MM.1S (cell line): ENCODE measurements at regions not wholly inside any gene's neighbourhood (a gene's known extent, or its start where the extent isn't known, plus 50 kb on each side); places are given as distances from the start of the nearest gene placed in this dataset.
A peak's percentile ranks its signal among the peaks of the same experiment; 100 is the strongest.
"Not testable (repeated sequence)": the region's sequence is repeated elsewhere in the genome, so short reads cannot be mapped to it uniquely, and the experiment has no call there.

Source experiments
- DNase-seq: peaks from one replicate; pipeline ENCODE4 v3.0.0-alpha.2; 2015
- H2AFZ ChIP-seq: fragments of 300-600 bp; sonication (generic); 2 replicates; pipeline ENCODE4 v1.6.0; 2016; ENCODE audit warnings: antibody characterized with exemption, low read length
- H3F3A ChIP-seq: fragments of 300-600 bp; sonication (generic); 2 replicates; pipeline ENCODE4 v1.6.1; 2016; ENCODE audit warnings: mild to moderate bottlenecking, antibody characterized with exemption, low read length, moderate library complexity, mixed read lengths; ENCODE audit not compliant: insufficient read depth
- H3K27ac ChIP-seq: fragments of 300-600 bp; sonication (generic); 2 replicates; pipeline ENCODE4 v1.5.1; 2016; ENCODE audit warnings: mild to moderate bottlenecking, low read length
- H3K27me3 ChIP-seq: fragments of 300-600 bp; sonication (generic); replicated peaks from 2 replicates; pipeline ENCODE4 v1.6.0; 2016; ENCODE audit warnings: low read length; ENCODE audit not compliant: insufficient read depth
- H3K36me3 ChIP-seq: fragments of 300-600 bp; sonication (generic); replicated peaks from 2 replicates; pipeline ENCODE4 v1.6.1; 2016; ENCODE audit warnings: mild to moderate bottlenecking, low read length, mixed read lengths; ENCODE audit not compliant: insufficient read depth
- H3K4me1 ChIP-seq: fragments of 300-600 bp; sonication (generic); 2 replicates; pipeline ENCODE4 v1.6.1; 2016; ENCODE audit warnings: low read length, mixed read lengths
- H3K4me2 ChIP-seq: fragments of 300-600 bp; sonication (generic); 2 replicates; pipeline ENCODE4 v1.6.0; 2016; ENCODE audit warnings: low read depth, low read length
- H3K4me3 ChIP-seq: fragments of 300-600 bp; sonication (generic); 2 replicates; pipeline ENCODE4 v1.5.1; 2016; ENCODE audit warnings: low read length, mixed read lengths
- H3K79me2 ChIP-seq: fragments of 300-600 bp; sonication (generic); 2 replicates; pipeline ENCODE4 v1.6.1; 2016; ENCODE audit warnings: mixed run types, low read length, mixed read lengths
- H3K9ac ChIP-seq: fragments of 300-600 bp; sonication (generic); 2 replicates; pipeline ENCODE4 v1.6.1; 2016; ENCODE audit warnings: low read length, mixed read lengths
- H3K9me2 ChIP-seq: fragments of 300-600 bp; sonication (generic); replicated peaks from 2 replicates; pipeline ENCODE4 v1.6.1; 2016; ENCODE audit warnings: mild to moderate bottlenecking, low read length, mixed read lengths; ENCODE audit not compliant: insufficient read depth
- H3K9me3 ChIP-seq: fragments of 300-600 bp; sonication (generic); replicated peaks from 2 replicates; pipeline ENCODE4 v1.6.1; 2016; ENCODE audit warnings: mild to moderate bottlenecking, low read length, mixed read lengths; ENCODE audit not compliant: insufficient read depth
- H4K20me1 ChIP-seq: fragments of 300-600 bp; sonication (generic); 2 replicates; pipeline ENCODE4 v1.6.1; 2016; ENCODE audit warnings: mild to moderate bottlenecking, low read length, moderate library complexity, mixed read lengths; ENCODE audit not compliant: insufficient read depth
- CTCF ChIP-seq: fragments of 300-600 bp; sonication (generic); IDR thresholded peaks from 2 replicates; pipeline ENCODE4 v1.5.1; 2016; ENCODE audit warnings: antibody characterized with exemption, low read length, mixed read lengths
- EZH2 ChIP-seq: fragments of 300-600 bp; sonication (generic); optimal IDR thresholded peaks from 2 replicates; pipeline ENCODE3; 2017; ENCODE audit warnings: low read depth, mild to moderate bottlenecking, antibody characterized with exemption, low read length, mixed read lengths
- EZH2phosphoT487 ChIP-seq: fragments of 300-600 bp; sonication (generic); IDR thresholded peaks from 2 replicates; pipeline ENCODE4 v1.6.1; 2018; ENCODE audit warnings: antibody characterized with exemption, low read length

- Histone ChIP-seq H3K36me3 (no peaks in the 10 kb centered on the region), H3K9ac (no peak overlapping the region), H3K27me3 (no peaks in the 10 kb centered on the region), H3K9me2 (no peaks in the 10 kb centered on the region), H2AFZ (no peak overlapping the region), H3K4me3 (no peak overlapping the region), H3K4me1 (peaks cover 6% of the 10 kb centered on the region), H3K4me2 (no peak overlapping the region), H3K9me3 (no peaks in the 10 kb centered on the region), H4K20me1 (no peaks in the 10 kb centered on the region), H3K79me2 (no peaks in the 10 kb centered on the region), H3K27ac (no peak overlapping the region), H3F3A (0 out of 2 replicates have a peak, but pooled peaks cover 6% of the 10 kb centered on the region)
- TF ChIP-seq EZH2phosphoT487, result no peak
- TF ChIP-seq EZH2, result no peak
- no peak for TF ChIP-seq CTCF
- no peak for DNase-seq
Observed at GRCh38 chr2:231644426-231644825, 51.8 kb downstream of the TEX44 start.

GRCh38 chr2:231646476-231646875 lies 53.8 kb downstream of the TEX44 start:
- Histone ChIP-seq H3K4me2 (no peak overlapping the region), H3F3A (0 out of 2 replicates have a peak, but pooled peaks cover 6% of the 10 kb centered on the region), H3K79me2 (no peaks in the 10 kb centered on the region), H3K27ac (no peak overlapping the region), H3K27me3 (no peaks in the 10 kb centered on the region), H2AFZ (no peak overlapping the region), H3K9ac (no peak overlapping the region), H4K20me1 (no peaks in the 10 kb centered on the region), H3K36me3 (no peaks in the 10 kb centered on the region), H3K4me1 (peaks cover 6% of the 10 kb centered on the region), H3K9me3 (no peaks in the 10 kb centered on the region), H3K9me2 (no peaks in the 10 kb centered on the region), H3K4me3 (no peak overlapping the region)
- DNase-seq, result no peak
- TF ChIP-seq EZH2phosphoT487 (no peak), CTCF (no peak), EZH2 (no peak)

GRCh38 chr2:231648579-231649174 lies 56.0 kb downstream of the TEX44 start:
- H3F3A ChIP-seq, result no peaks in the 10 kb centered on the region
- peak; percentile 52 for DNase-seq
- H3K79me2 ChIP-seq, result no peaks in the 10 kb centered on the region
- TF ChIP-seq EZH2 (no peak), CTCF (peak; percentile 65)
- H4K20me1 ChIP-seq, result no peaks in the 10 kb centered on the region
- no peaks in the 10 kb centered on the region for H3K9me3 ChIP-seq
- no peaks in the 10 kb centered on the region for H3K27me3 ChIP-seq
- H3K27ac ChIP-seq, result no peak overlapping the region
- H3K4me1 ChIP-seq, result no peaks in the 10 kb centered on the region
- H3K4me3 ChIP-seq, result no peak overlapping the region
- no peak overlapping the region for H2AFZ ChIP-seq
- no peak overlapping the region for H3K9ac ChIP-seq
- no peaks in the 10 kb centered on the region for H3K9me2 ChIP-seq
- H3K36me3 ChIP-seq, result no peaks in the 10 kb centered on the region
- no peak overlapping the region for H3K4me2 ChIP-seq

GRCh38 chr2:231651561-231651960 lies 56.8 kb upstream of the PTMA start:
- H4K20me1 ChIP-seq, H3K27me3 ChIP-seq, H2AFZ ChIP-seq, H3K4me3 ChIP-seq, H3K9me3 ChIP-seq, DNase-seq, H3K4me2 ChIP-seq, H3K9ac ChIP-seq, H3K9me2 ChIP-seq, H3K79me2 ChIP-seq, H3K4me1 ChIP-seq, H3K36me3 ChIP-seq, H3F3A ChIP-seq, H3K27ac ChIP-seq: not testable (repeated sequence)
